NCI-H774 (cell line): ENCODE measurements at regions not wholly inside any gene's neighbourhood (a gene's known extent, or its start where the extent isn't known, plus 50 kb on each side); places are given as distances from the start of the nearest gene placed in this dataset.
"Not testable (repeated sequence)": the region's sequence is repeated elsewhere in the genome, so short reads cannot be mapped to it uniquely, and the experiment has no call there.

ENCODE experiments used
- DNase-seq: peaks from one replicate; lab custom pipeline; 2025; lab: John Stamatoyannopoulos, UW

DNA sequence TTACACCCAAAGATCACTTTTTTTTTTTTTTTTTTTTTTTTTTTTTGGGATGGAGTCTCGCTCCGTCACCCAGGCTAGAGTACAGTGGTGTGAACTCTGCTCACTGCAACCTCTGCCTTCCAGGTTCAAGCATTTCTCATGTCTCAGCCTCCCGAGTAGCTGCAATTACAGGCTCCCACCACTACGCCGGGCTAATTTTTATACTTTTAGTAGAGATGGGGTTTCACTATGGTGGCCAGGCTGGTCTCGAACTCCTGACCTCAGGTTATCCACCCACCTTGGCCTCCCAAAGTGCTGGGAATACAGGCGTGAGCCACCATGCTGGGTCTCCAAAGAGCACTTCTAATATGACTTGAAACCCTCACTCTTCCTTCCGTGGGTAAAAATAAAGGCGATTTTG, 152.2 kb upstream of the SPACA7 start:
- DNase-seq, result not testable (repeated sequence)

DNA sequence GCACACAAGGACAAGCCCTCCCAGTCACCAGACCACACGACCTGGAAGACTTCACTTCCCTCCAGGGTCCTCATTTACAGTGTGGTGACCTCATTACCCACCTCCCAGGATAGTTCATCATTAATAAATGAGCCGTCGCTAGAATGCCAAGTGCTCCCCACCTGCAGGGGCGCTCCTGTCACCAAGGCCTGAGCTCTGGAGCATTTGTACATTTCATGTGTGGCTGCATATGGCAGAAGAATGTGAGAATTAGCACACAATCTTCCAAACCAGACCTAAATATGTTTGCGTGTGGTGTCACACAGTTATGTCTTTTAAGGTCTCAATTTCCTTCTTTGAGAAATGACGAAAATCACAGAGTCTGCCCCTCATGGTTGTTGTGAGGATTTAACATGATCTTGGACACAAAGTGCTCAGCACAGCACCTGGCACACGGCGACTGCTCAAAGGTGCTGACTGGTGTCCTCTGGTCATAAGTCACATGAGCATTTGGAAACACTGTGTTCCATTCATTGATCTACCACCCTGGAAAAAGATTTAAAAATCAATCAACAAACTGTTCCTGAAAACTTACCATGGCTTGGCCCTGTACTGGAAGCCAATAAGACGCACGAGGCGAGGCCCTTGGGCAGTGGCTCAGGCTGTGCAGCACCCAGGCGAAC, 150.6 kb upstream of the SPACA7 start:
- no peak for DNase-seq

DNA sequence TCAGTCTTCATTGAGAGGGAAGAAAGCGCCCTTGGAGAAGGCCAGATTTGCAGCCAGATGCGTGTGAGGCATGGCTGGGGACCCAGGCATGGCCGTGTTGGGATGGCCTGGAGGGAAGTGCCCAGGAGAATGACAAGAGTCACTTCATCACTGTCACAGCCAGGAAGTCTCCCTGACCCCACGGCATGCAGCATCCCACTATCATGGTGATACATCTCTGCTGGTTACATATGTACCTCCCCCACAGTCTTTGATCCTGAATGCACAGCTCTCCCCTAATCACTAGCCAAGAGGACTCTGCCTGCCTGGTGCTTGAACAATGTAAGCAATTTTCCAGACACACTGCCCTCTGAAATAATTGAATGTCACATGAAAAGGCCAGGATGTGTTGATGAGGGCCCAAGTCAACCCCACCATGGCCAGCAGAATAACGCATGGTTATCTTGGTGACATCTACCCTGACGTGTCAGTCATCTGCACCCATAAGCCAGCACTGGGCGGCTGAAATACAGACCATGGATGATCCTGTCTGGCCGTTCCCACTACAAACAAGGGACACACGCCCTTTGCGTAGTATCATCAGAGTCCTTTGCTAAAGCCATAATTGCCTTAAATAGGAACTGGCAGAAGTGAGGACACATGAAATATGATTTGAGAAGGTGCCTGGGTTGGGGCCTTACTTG, 149.7 kb upstream of the SPACA7 start:
- no peak for DNase-seq

- no peak for DNase-seq
These were observed 149.1 kb upstream of the SPACA7 start for GRCh38 chr13:112227031-112227430.

DNA sequence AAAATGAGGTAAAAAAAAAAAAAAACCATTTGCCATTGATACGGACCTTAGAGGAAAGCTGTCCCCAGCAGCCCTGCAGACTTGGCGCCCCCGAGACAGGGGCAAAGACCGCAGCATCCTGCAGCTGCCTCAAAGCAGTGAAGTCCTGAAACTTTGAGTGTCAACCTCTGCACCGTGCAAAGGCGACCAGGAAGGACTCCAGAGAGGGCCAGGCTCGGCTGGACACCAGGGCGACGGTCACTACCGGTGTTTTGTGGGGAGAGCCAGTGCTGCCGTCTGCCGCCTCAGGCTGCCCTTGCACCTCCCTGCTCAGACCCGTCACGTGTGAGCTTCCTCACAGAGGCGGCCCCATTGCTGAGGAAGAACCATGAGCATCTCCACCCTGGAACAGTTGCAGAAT, 146.7 kb upstream of the SPACA7 start:
- DNase-seq, result no peak

DNA sequence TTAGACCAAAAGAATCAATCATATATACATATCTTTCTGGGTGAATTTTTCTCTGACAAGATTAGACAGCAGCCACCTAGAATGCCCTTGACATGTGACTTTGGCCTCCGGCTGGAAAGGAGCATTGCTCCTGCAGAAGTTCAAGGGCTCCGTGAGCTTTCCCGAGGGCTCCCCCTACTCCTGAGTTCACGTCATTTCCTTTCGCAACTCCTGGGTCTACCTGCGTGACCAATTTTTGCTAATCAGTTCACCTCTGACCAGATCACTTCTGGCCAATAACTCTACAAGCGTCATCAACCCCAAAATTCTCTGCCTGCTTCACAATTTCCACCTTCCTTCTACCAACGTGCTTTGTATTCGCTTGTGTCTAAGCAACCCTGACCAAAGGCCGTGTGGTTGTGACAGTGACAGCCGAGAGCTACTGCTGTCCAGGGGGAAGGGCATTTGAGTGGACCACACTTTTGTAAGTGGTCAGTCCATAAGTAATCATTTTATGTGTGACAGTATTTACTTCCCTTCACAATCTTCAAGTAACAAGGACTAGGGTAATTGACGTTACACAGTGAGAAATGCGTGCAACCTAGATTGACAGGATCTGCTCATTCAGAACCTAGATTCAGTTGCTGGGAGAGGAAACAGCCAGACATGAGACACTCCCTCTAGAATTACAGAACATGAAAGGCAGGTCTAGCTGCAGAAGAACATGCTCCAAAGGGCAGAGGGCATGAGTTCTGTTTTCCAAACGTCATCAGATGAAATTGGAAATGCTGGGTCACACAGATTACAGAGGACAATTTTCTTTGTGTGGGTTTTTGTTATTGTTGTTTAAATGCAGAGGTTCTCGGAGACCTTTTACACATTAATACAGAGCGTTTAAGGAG, 145.9 kb upstream of the SPACA7 start:
- no peak for DNase-seq

DNA sequence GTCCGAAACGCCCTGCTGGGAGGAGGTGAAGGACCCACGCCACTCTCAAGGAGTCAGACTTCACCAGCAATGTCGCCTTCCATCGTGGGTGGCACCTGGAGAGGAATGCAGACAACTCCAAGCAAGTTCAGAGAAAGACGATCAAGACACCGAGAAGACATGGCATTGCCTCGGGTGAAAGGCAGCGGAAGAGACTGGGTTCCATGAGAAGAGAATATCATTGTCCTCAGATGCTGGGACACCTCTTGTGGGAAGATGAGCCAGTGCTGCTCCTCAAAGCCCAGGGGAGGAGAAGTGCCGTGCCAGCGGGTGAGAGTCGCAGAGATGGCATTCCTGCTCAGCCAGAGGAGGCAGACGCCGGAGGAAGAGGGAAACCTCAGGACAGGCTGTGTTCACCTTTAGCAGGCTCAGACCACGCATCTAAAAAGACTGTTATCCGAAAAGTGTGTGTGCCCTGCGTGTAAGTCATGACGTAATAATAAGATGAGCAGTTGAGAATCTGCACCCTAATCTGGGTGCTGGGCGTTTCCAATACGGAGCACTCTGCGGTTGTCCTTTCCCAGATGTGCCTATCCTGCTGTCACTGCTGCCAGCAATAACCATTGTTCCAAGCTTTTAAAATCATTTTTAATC, 144.6 kb upstream of the SPACA7 start:
- no peak for DNase-seq

DNA sequence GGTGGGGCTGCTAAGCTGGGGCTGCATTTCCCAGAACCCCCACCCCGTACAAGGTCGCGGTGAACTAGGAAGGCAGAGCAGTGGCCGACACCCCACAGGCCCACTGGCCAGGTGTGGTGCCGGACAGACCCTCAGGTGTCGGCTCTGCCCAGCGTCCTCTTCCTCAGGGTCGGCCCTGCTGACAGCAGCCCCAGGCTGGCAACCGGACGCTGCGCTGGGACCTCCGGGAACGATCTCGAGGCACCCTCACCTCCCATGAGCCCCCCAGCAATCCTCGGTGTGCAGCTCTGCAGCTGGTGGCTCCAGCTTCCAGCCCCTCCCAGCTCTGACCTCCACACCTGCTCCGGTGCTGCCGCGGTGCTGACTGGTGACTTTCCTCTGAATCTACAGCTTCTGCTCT, 142.9 kb upstream of the SPACA7 start:
- DNase-seq, result no peak

- no peak for DNase-seq
These were observed 142.4 kb upstream of the SPACA7 start for GRCh38 chr13:112233716-112234115.

DNA sequence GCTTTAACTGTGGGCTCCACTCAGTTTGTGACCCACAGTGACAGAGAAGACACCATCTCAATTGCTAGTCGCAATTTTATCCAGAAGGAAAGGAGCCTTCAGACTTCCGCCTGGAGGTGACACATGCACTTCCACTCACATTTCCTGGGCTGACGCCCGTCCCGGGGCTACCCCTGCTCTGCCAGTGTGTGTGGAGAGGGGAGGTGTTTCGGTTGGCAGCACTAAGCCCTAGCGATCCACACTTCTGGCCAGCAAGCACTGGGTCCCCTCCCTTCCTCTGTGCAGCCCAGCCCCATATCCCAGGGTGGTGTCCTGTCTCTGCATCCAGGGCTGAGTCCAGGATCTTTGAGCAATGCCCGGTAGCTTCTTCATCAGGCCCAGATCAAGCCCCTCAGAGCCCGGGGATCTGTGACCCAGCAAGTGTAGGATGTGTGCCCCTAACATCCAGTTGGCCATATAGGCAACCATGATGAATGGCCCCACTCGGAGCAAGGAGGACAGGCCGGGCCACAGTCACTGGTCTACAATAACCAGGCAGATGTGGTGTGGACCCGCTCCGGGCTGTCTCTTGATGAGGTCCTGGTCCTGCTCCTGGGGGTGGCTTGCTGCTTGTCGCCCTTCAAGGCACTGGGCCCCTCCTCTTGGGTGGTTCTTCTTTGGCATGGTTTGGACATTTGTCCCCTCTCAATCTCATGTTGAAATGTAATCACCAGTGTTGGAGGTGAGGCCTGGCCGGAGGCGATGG, 141.9 kb upstream of the SPACA7 start:
- no peak for DNase-seq

DNA sequence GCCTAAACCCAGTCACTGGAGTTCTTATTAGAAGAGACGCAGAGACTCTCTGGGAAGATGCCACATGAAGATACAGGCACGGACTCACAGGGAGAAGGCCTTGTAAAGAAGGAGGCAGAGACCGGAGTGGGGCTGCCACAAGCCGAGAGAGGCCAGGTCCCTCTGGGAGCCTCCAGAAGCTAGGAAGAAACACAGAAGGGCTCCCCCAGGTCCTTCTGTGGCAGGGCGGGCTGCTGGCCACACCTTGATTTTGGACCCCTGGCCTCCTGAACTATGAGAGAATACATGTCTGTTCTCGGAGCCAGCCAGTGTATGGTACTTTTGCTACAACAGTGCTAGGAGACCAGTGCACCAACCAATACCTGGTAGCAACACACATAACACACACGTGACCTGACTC, 140.1 kb upstream of the SPACA7 start:
- DNase-seq, result no peak

GRCh38 chr13:112236539-112237197, 139.5 kb upstream of the SPACA7 start:
- no peak for DNase-seq

DNA sequence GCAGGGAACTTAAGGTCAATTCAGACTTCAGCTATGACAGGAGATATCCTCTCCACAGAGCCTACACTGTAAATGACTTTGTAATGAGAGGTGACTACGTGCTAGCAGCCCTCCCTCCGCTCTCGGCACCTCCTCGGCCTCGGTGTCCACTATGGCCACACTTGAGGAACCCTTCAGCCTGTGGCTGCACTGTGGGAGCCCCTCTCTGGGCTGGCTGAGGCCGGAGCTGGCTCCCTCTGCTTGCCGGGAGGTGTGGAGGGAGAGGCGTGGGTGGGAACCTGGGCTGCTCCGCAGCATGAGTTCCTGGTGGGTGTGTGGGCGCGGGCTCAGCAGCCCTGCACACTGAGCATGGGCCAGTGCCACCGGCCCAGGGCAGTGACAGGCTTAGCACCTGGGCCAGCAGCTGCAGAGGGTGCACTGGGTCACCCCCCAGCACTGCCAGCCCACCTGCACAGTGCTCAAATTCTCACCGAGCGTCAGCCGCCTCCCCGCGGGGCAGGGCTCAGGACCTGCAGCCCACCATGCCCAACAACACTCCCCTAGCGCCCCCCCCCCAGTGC, 137.6 kb upstream of the SPACA7 start:
- DNase-seq, result no peak

GRCh38 chr13:112240076-112240475, 136.1 kb upstream of the SPACA7 start:
- DNase-seq, result no peak

DNA sequence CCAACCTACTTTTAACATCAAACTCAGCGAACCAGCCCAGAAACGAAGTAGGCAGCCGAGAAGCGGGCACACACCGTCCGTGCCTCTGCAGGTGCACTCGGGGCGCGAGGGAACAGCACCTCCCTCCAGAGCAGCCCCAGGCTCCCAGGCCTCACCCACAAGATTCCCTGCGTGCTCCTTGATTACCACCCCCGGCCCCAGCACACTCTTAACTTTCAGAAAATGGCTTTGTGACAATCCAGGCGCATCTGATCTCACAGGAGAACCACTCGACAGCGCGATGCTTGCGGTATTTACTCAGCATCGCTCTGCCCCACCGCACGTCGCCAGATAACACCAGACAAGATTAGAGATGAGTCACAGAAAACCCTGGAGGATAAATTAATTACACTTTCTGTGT, 134.9 kb upstream of the SPACA7 start:
- no peak for DNase-seq

DNA sequence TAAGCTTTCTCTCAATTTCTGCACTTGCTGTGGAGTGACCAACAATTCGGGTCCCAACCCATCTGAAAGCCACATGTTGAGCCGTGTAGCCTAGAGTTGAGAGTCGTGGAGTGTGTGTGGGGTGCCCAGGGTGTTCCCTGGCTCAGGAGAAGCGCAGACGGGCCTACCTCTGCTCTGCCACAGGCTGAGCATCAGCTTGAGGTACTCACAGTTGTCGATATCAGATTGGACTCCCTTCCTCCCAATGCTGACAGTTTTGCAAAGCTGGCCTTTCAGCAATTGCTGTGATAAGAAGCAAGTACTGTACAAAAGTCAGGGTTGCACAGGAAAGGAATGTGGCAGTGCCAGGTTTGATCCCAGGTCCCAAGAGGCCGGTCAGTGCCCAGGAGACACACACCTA, 133.4 kb upstream of the SPACA7 start:
- no peak for DNase-seq

DNA sequence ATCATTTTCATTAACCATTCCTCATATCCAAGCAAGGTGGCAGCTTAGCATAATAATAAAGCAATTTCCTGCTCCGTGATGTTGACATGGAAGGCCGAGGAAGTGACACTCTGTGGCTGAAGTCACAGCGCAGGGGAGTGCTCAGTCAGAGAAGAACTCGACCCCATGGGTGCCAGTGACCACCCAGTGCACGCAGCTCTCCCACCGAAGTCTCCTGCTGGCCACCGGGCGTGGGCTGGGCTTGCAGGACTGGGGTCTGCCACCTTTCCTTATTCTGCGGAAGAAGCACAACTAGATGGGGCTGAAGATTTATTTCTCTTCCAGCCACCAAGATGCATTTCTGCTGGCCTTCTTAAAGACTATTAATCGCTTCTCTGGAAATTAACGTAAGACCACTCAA, 132.1 kb upstream of the SPACA7 start:
- DNase-seq, result no peak

GRCh38 chr13:112244495-112245177, 131.5 kb upstream of the SPACA7 start:
- no peak for DNase-seq

DNA sequence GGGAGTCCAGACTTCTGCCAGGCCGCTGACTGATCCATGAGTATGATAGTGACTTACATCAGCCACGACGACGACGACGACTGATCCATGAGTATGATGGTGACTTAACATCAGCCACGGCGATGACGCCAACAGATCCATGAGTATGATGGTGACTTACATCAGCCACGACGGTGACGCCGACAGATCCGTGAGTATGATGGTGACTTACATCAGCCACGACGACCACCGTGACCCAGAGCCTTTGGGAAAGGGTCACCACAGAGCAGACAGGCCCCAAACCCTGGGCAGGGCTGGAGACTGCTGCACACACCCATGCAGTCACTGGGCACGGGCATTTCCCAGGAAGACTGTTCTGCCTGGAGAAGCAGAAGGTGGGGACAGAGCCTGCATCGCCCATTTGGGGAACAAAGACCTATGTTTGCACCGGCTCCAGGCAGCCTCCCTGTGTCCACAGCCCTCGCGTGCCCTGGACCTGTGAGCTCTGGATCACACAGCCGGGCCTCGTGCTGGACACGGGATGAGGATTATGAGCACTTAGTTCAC, 130.9 kb upstream of the SPACA7 start:
- no peak for DNase-seq

DNA sequence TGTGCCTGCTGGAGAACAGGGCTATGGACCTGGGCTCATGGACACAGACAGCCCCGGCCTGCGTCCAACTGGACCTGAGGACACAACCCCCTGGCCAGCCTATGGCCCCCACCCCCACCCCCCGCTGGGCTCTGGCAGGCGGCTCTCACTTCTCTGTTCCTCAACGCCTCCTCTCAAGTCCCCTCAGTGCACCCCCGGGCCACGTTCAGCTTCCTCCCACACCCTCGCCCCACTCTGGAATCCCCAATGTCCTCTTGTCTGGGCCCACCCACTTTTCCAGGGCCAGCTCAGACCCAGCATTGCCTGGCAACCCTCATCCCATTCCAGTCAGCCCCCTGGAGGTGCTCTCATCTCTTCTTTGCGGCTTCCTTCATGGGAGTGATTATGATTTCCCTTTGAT, 130.2 kb upstream of the SPACA7 start:
- no peak for DNase-seq
